ENCODE measurements at regions not wholly inside any gene's neighbourhood (a gene's known extent, or its start where the extent isn't known, plus 50 kb on each side); places are given as distances from the start of the nearest gene placed in this dataset.
A peak's percentile ranks its signal among the peaks of the same experiment; 100 is the strongest.

DNA sequence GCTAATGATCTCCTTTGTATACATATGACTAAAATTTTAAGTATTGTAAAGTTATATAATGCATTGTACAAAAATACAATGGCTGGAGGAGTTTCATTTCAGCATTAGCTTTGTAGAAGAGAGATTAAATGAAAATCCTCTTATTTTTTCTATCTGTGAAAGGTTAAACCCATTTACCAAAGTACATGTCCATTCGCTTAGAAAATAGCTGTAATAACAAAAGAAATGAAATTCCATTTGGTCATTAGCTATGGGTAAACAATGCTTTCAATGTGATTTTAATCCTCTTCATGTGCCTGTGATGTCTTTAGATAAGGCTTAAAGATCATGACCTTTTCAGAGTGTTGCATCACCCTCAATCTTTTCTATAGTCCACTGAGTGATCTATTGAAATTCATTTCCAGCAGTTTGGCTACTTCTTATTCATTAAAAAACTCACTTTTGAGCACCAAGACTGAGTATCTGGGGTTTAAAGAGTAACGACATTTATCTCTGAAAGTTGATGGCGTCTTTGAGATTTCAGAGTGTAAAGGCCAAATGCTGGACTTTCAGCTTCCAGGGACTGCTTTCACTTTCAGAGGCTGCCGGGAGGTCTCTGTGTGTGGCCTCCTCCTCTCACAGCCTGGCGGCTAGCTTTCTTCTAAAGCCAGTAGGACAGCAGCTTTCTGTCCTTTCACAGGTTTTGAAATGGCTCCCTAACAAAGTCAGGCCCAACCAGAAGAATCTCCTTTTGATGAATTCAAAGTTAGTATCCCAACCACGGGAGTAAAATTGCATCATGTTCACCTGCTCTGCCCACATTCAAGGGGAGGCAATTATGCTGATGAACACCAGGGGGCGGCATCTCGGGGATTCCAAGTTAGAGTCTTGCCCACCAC lies 701.4 kb upstream of the COBL start:
- H3K4me3 Mint-ChIP-seq, result no peak overlapping the region
- TF ChIP-seq CTCF (IDR thresholded peaks at IDR 0.05) (peak; percentile 97), EZH2 (IDR thresholded peaks at IDR 0.05) (no peak), EZH2phosphoT487 (IDR thresholded peaks at IDR 0.05) (peak; percentile 85)
- DNase-seq (ENCODE audit: low spot score), result peak; percentile 85
- no peaks in the 10 kb centered on the region for H3K36me3 ChIP-seq
- H3K9me3 Mint-ChIP-seq, result peaks cover 13% of the 10 kb centered on the region
- peaks cover 16% of the 10 kb centered on the region for H3K4me1 Mint-ChIP-seq
- no peaks in the 10 kb centered on the region for H3K79me2 ChIP-seq (ENCODE audit: low read depth)
- H3K36me3 Mint-ChIP-seq, result peaks cover 6% of the 10 kb centered on the region
- no peaks in the 10 kb centered on the region for H3K9me3 ChIP-seq (ENCODE audit: low read depth)
- H3K27ac ChIP-seq, result peak overlapping the region; percentile 91
- no peak overlapping the region for H3K9ac ChIP-seq
- peaks cover 18% of the 10 kb centered on the region for H3K4me1 ChIP-seq
- H3K4me3 ChIP-seq, result no peak overlapping the region
- no peaks in the 10 kb centered on the region for H3K27me3 ChIP-seq
- H3K27ac Mint-ChIP-seq, result peak overlapping the region; percentile 65
- peak overlapping the region; percentile 66 for H3K4me2 ChIP-seq
- H3F3A ChIP-seq (ENCODE audit: low read depth), result peaks cover 28% of the 10 kb centered on the region
- H2AFZ ChIP-seq (replicated peaks), result no peak overlapping the region
- no peaks in the 10 kb centered on the region for H4K20me1 ChIP-seq (ENCODE audit: low read depth)
- H3K27me3 Mint-ChIP-seq (ENCODE audit: insufficient read depth, low read depth), result no peaks in the 10 kb centered on the region

GRCh38 chr7:52009181-52009580 lies 692.6 kb upstream of the COBL start:
- no peak overlapping the region for H2AFZ ChIP-seq (replicated peaks)
- no peak overlapping the region for H3K9ac ChIP-seq
- Mint-ChIP-seq H3K36me3 (no peaks in the 10 kb centered on the region), H3K27ac (no peak overlapping the region), H3K27me3 (ENCODE audit: insufficient read depth, low read depth) (peaks cover 2% of the 10 kb centered on the region), H3K4me1 (no peaks in the 10 kb centered on the region), H3K9me3 (peaks cover 11% of the 10 kb centered on the region), H3K4me3 (no peak overlapping the region)
- H4K20me1 ChIP-seq (ENCODE audit: low read depth), result no peaks in the 10 kb centered on the region
- no peaks in the 10 kb centered on the region for H3K36me3 ChIP-seq
- no peaks in the 10 kb centered on the region for H3K27me3 ChIP-seq
- no peak for DNase-seq (ENCODE audit: low spot score)
- no peak overlapping the region for H3K27ac ChIP-seq
- no peaks in the 10 kb centered on the region for H3F3A ChIP-seq (ENCODE audit: low read depth)
- no peaks in the 10 kb centered on the region for H3K9me3 ChIP-seq (ENCODE audit: low read depth)
- TF ChIP-seq CTCF (IDR thresholded peaks at IDR 0.05), result no peak
- no peak for TF ChIP-seq EZH2 (IDR thresholded peaks at IDR 0.05)
- TF ChIP-seq EZH2phosphoT487 (IDR thresholded peaks at IDR 0.05), result no peak
- H3K4me2 ChIP-seq, result no peak overlapping the region
- no peak overlapping the region for H3K4me3 ChIP-seq
- H3K4me1 ChIP-seq, result no peaks in the 10 kb centered on the region
- H3K79me2 ChIP-seq (ENCODE audit: low read depth), result no peaks in the 10 kb centered on the region

DNA sequence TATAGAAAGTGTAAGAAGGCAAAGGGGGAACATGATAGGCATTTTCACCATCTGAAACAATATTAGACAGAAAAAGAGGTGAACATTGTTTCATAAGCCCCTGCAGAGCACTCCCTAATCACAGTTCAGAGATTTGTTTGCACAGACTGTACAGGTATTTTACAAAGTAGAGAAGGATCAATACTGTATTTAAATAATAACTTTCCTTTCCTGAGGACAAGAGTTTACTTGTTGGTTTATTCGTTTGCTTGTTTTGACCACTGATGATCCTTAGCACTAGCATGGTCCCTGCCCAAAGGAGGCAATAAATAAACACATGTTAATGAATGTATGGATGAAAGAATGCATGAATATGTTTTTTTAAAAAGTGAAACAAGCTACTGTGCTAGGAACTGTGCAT lies 690.1 kb upstream of the COBL start:
- Mint-ChIP-seq H3K4me1 (no peaks in the 10 kb centered on the region), H3K9me3 (peaks cover 14% of the 10 kb centered on the region), H3K36me3 (peaks cover 2% of the 10 kb centered on the region), H3K27ac (no peak overlapping the region), H3K4me3 (no peak overlapping the region), H3K27me3 (ENCODE audit: insufficient read depth, low read depth) (peaks cover 2% of the 10 kb centered on the region)
- H3K36me3 ChIP-seq, result no peaks in the 10 kb centered on the region
- H3K4me2 ChIP-seq, result no peak overlapping the region
- H3K27ac ChIP-seq, result no peak overlapping the region
- H3K4me3 ChIP-seq, result no peak overlapping the region
- TF ChIP-seq EZH2phosphoT487 (IDR thresholded peaks at IDR 0.05) (no peak), CTCF (IDR thresholded peaks at IDR 0.05) (no peak), EZH2 (IDR thresholded peaks at IDR 0.05) (no peak)
- no peaks in the 10 kb centered on the region for H4K20me1 ChIP-seq (ENCODE audit: low read depth)
- H3F3A ChIP-seq (ENCODE audit: low read depth), result no peaks in the 10 kb centered on the region
- H3K27me3 ChIP-seq, result no peaks in the 10 kb centered on the region
- H3K79me2 ChIP-seq (ENCODE audit: low read depth), result no peaks in the 10 kb centered on the region
- DNase-seq (ENCODE audit: low spot score), result no peak
- no peak overlapping the region for H3K9ac ChIP-seq
- no peak overlapping the region for H2AFZ ChIP-seq (replicated peaks)
- no peaks in the 10 kb centered on the region for H3K9me3 ChIP-seq (ENCODE audit: low read depth)
- H3K4me1 ChIP-seq, result no peaks in the 10 kb centered on the region

All from neural progenitor cell (in vitro differentiated cells).